ENCODE measurements at regions not wholly inside any gene's neighbourhood (a gene's known extent, or its start where the extent isn't known, plus 50 kb on each side); places are given as distances from the start of the nearest gene placed in this dataset.

DNA sequence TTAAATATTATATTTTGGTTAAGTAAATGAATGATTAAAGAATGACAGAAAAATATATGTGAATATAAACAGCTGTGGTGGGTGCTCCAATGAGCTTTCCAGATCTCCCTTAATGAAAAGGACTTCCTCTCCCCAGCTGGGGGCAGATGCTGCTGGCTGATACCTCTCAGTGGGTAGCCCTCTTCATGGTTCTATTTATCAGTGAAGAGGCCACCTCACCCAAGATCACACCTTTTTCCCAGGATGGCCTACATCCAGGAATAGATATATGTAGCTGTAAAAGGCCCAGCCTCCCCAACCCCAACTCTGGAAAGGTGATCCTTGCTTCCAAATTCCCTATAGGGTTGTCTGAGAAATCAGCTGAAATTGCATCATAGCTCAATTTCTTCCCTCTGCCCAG is 135.2 kb upstream of the ACVR2A start:
- no peak for DNase-seq

DNA sequence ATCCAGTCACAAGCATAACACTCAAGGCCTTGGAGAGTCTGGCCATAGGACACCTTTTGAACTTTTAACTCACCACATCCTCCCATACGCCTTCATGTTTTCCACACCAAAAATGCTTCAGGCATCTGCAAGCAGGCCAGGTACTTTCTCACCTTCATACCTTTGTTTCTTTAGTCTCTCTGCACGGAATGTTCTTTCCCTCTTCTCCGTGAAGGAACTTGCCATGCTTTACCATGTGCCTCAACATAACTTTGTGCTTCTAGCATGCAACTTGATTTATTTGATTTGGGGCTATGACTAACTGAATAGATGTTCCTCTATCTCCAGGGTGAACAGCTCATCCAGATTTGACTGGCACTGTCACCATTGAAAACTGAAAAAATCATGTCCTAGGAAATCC is 141.7 kb upstream of the ACVR2A start:
- no peak for DNase-seq

DNA sequence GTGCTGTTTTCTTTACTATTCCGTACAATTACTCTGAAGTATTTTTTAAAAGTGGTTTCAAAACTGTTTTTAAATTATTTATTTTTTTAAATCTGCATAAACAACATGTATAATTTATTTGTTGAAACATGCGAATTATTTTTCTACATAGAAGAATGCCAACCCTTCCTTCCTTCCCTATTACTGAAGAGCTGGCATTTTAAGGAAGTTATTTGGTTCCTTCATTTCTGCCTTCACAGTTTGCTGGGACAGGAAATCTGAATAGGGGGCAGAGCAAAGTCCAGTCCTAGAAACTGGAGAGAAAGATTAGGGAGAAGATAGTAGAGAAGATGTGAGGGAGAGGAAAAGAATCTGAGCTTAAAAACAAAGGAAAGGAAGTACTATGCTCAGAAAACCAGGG is 146.7 kb upstream of the ACVR2A start:
- no peak for DNase-seq

DNA sequence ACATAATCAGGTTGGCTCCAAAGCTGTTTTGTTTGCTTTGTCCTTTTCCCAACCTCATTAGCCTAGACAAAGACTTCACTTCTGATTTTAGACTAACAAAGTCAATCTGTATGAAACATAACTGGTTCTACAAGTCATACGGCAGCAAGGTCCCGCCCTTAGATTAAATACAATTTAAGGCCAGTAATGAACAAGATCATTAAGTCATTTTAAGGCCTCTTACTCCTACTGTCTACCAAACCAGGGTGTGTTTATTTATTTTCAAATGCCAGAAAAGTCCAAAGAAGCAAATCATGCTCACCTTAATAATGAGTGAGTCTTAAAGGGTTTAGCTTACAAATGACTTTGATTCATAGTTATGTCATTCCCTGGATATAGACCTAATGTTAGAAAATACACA is 148.4 kb upstream of the ACVR2A start:
- DNase-seq, result no peak

DNA sequence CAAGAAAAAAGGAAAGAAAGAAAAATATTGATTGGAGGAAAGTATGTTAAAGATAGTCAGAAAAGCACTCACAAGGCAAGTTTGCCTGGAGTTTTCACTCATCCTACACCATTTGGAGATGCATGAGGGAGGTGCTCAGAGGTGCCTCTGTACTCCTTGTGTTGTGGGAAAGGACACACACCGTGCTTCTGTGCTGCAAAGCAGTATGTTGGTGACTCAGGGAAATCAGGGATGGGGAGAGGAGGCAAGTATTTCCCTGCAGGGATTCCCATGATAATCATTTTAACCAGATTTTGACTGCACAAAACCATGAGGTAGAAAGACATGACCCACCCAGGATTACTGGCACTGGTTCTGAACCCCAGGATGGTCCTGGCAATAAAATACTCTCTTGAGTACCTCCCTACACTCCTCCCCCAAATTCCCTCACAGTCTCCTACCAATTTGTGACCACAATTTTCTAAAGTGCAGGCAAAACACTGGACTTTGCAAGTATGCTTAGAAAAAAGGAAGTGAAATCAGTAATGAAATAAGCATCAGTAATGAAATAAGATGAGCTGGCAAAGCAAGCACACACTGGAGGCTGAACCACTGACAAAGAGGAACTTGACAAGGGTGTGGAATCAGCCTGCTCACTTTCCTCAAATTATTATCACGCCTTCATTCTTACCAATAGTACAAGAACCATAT is 155.5 kb upstream of the ACVR2A start:
- no peak for DNase-seq

DNA sequence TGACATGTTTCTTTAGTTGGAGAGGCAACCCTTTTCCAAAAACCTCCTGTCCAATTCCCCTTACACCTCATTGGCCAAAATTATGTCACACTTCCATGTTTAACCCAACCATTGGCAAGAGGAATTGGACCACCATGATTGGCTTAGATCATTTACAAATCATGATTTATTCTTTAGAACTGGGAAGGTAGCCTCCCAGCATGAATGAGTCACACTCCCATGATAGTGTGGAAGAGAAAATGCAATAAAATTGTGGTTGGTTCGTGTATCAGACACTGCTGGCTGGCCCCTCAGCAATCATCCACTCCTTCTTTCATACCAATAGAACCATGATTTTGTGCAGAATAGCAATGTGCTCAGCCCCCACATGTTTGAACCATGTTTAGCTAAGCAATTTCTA is 156.6 kb upstream of the ACVR2A start:
- DNase-seq, result no peak

DNA sequence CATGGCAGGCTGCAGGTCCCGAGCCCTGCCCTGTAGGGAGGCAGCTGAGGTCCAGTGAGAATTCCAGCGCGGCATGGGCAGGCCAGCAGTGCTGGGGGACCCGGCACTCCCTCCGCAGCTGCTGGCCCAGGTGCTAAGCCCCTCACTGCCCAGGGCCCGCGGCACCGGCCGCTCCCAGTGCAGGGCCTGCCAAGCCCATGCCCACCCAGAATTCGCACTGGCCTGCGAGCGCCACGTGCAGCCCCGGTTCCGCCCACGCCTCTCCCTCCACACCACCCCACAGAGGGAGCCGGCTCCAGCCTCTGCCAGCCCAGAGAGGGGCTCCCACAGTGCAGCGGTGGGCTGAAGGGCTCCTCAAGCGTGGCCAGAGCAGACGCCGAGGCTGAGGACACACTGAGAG is 158.5 kb upstream of the ACVR2A start:
- no peak for DNase-seq

DNA sequence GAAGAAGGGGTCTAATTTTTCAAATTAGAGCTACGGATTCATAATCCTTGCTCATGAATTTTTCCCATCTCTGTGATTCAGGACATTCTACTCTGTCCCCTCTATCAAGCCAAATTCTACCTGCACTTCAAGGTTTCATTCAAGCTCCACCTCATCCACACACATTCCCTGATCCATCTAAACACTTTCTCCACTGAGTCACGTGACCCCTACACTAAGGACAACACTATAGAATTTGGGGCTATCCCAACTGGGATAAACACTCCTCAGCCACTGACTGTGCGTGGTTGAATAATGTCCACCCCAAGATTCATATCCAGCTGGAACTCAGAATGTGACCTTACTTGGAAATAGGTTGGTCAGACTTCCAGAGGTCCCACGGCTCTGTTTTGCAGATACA is 159.9 kb upstream of the ACVR2A start:
- no peak for DNase-seq

DNA sequence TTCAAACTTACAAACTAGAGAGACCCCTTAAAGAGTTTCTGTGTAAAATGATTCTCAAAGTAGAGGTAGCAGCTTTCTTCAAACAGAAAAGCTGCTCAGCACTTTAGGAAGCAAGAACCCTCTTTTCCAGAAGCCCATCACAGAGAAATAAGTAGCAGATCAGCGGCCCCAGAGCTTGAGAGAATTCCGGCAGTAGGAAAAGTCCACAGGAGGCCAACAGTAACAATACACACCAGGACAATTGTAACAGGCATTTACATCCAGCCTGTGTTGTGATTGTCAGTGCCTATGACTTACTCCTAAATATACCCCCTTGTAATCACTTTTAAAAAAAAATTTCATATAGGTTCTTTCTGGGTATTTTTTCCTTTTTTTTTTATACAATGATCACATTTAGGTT is 161.4 kb upstream of the ACVR2A start:
- DNase-seq, result no peak

DNA sequence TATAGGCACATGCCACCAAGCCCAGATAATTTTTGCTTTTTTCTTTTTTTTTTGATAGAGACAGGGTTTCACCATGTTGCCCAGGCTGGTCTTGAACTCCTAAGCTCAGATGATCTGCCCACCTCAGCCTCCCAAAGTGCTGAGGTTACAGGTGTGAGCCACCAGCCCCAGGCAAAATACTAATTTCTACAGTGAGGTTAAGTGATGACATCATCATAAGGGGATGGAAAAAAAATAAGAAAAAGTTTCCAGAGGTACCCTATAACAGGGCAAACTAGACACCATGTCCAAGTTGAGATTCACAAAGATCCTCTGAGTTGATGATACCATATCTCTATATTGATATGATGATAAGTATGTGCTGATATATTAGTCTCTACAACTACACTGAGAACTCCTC is 163.7 kb upstream of the ACVR2A start:
- DNase-seq, result no peak

DNA sequence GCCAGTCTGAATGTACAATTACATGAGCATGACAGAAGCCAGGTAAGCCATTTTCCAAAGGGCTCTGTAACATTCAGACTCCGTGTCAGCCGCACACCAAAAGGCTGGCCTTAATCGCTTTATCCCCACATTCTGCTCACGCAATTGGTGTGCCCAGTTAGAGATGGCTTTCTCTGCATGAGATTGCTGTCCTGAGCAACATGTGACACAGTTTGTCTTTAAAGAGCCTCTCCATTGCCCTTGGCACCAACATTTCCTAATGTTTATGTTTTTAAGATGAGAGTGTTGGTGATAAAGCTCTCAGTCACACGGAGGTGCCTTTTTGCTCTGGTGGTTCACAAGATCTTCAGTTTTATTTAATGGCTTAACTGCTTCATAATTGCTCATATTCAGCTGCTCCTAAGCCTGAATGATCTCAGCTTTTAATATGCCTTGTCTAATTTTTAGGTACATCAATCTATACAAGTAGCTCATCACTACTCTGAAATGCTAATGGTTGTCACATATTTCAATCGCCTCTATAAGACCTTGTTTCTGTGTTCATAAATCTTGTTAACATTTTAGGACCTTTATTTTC is 164.8 kb upstream of the ACVR2A start:
- no peak for DNase-seq

DNA sequence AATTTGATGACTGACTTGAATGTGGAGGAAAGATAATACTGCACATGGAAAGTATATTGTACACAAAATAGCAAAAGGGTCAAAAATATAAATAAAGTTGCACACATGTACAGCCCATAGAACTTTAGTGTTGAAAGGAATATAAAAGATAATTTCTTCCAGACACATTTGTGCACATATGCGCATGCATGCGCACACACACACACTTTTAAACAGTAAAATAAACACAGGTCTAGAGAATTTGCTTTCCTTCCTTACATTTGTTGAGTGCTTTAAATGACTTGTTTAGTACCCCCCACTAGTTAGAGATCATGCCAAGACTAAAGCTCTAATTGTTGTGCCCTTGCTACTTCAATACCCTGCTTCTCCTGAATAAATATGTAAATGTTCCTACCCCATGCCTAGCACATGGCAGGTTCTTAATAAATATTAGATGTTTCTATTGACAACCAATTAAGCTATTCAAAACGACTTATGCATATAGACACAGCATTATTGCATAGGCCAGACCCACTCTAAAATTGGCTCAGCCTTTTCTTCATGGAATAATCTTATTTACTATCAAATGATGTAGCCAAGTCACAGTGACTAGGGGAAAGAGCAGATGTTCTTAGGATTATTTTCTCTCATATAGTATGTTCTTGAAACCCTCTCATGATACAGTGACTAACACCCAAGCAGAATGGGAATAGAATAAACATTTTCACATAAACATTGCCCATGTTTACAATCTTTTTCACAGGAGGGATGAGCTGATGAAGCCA is 165.5 kb upstream of the ACVR2A start:
- DNase-seq, result no peak

DNA sequence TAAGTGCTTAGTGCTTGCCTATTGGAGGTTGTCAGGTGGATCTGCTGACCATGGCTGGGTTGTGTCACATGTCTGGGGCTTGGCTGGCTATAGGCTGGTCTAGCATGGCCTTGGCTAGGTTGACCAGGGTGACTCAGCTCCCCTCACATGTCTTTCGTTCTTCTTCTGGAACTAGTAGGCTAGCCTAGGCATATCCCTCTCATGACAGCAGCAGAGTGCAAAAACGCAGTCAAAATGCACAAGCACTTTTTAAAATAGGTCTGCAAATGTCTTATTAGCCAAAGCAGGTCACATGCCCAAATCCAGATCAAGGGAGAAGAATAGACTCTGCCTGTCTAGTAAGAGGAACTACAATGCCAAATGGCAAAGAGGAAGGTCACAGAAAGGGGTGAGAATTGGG is 179.7 kb upstream of the ACVR2A start:
- no peak for DNase-seq

DNA sequence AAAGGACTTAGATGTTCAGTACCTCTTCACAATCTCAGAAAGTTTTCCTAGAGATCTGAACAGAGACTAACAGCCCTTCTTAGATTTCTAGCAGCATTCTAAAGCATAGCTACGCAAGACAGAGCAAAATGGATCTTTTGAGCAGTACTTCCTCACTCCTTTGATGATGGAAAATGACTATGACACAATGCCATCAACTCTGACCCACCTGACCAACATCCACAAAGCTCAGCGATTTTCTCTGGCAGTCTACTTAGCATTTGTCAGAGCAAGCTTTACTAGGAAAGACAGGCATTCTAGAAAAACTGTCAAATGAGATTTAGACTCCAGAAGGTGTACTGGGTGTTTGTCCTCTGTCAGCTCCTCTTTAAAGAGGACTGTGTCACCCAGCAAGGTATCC is 180.9 kb upstream of the ACVR2A start:
- DNase-seq, result no peak

DNA sequence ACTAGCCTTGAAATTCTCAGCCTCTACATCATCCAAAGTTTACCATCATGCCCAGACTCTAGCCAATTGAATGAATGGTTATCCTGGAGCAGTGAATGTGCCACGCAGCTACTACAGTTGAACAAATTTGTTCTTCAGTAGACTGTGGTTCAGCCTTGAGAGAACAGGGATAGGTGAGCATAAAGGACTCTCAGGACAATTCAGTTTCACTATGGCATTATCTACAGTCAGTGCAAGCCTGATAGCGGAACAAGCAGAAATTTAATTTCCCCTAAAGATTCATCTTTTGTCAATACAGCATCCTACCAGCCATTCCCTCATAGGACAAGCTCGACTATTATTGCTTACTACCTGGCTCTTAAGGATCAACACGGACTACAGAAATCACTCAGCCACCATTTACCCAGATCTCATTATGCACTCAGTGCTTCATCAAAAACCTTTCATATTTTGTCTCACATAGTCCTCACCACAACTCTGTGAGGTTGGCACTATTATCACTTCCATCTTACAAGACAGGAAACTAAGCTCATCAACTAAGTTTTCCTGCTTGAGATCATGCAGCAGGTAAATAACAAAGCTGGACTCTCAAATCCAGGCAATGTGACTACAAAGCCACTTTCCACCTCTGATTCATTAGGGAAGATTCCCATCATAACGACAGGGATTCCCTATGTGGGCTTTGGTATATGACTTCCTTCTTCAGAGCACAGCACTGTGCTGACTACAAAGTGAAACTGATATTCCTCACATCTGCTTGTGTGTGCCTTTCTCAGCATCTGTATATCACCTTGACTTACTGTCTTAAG is 181.5 kb upstream of the ACVR2A start:
- DNase-seq, result no peak

DNA sequence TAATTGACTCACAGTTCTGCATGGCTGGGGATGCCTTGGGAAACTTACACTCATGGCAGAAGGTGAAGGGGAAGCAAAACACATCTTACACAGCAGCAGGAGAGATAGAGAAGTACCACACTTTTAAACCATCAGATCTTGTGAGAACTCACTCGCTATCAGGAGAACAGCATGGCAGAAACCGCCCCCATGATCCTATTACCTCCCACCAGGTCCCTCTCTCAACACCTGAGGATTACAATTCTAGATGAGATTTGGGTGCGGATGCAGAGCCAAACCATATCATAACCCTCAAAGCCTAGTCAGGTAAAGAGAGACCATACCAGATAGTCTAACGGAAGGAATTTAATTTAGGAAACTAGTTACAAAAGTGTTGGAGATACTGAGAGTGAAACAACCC is 182.6 kb upstream of the ACVR2A start:
- DNase-seq, result no peak

DNA sequence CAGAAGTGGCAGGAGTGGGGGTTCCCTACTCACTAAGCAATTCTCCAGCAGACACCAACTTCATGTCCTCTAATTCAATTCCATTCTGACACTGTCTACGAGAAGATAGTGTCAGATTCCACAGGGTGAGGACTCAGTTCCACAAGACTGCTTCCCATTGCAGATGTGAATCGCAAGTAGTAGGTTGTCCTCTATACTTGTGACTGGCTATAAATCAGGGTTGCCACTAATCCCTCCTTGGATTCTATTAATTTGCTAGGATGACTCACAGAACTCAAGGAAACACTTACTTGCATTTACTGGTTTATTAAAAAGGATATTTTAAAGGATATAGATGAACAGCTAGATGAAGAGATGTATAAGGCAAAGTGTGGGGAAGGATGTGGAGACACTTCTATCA is 184.1 kb upstream of the ACVR2A start:
- no peak for DNase-seq

DNA sequence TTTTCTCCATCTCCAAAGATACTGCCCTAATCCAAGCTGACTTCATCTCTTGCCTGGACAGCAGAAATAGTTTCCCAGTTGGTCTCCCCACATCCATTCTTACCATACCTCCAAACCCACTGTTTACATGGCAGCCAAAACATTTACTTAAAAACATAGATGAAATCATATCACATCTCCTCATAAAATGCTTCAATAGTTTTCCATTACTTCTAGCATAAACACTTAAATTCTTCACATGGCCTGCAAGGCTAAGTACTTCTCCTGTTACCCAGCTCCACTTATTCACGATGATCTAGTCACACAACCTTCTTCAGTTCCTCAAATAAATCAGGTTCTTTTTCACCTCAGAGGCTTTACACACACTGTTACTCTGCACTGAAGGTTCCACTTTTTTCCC is 185.8 kb upstream of the ACVR2A start:
- no peak for DNase-seq

DNA sequence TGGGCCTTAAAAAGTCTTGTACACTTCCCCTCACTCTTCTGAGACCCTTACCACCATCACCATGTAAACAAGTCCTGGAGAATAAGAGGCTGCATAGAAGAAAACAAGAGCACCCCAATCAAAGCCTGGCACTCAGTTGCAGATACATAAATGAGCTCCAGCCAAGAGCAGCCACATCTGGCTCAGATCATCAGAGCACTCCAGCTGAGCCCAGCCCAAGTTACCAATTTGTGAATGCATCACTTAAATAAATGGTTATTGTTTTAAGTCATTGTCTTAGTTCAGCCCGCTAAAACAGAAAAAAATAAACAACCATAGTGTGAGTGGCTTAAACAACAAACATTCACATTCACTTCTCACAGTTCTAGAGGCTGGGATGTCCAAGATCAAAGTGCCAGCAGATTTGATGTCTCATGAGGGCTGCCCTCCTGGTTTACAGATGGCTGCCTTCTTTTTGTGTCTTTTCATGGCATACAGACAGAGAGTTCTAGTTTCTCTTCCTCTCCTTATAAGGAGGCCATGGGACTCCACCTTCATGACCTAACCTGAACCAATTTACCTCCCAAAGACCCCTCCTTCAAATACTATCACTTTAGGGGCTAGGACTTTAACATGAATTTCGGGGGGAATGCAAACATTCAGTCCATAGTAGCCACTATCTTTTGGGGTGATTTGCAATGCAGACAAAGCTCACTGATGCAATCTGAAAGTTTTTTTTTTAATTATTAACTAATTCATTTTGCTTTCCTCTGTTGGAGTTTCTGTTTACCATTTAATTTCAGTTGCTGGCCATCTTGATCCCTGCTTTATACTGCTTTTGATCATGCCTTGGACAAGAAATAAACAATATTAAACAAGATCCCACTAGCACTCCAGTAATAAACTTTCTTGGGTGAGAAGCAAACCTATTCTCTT is 187.5 kb upstream of the ACVR2A start:
- DNase-seq, result no peak

DNA sequence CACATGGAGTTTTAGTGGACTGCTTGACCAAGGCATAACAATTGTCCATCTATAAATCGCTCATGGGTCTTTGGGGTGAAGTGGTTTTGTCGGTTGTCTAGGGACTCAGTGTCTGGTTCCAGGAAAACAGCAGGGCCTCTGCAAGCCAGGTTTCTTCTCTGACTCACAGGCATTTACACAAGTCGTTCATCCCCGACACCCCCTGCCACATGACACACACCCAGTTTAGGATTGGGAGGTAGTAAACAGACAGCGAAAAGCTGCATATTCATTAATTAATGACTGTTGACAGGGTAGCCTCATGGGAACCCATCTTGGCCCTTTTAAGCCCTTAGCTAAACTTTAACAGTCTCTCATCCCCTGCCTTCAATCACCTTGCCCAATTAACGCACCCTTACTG is 194.8 kb upstream of the ACVR2A start:
- DNase-seq, result no peak

DNA sequence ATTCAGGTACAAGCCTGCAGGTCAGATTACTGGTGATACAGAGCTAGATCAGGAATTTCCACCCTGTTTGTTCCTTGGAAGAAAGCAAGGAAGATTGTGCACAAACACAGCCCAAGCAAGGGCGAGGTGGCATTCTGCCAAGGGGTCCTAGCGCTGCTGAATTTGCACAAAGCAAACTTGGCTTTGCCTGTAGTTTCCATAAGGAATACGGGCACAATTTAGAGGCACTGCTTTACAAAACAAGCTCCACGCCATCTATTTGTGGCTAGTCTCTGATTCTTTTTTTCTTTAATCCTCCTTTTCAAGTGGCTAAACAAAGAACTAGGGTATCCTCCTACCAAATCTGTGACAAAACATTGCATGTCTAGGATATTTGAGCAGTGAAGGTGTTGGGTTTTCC is 195.5 kb upstream of the ACVR2A start:
- no peak for DNase-seq

DNA sequence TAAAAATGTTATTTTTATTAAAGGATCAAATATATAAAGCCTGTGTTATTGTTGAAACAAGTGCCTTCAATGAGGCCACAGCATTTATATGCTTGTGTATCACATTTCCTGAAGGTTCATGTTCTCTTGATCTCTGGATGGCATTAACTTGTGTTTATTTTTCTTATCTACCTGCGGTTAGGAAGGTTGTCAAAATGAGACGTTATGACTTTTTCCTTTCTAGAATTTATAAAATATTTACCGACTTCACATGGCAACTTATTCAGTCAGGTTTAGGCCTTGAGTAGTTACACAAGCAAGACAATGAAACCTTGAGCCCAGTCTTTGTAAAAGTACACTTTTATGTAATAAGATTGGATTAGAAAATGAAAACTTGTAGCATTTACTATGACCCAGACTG is 196.4 kb upstream of the ACVR2A start:
- DNase-seq, result no peak

DNA sequence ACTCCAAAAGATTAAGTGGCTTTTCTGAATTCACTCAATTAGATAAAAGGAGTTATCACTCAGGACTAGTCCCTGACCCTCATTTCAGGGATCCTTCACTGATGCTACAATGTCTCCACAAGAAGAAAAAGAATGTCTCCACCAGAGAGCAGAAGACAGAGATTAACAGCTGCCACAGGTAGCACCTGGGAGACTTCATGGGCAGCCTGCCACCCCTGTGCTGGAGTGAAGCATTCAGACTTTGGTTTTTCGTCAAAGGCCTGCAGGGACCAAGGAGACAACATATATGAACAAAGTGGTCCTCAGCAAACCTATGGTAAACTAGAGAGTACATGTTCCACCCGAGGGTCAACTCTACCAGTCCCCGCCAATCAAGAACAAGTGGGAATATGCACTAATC is 197.0 kb upstream of the ACVR2A start:
- DNase-seq, result no peak
